GM12878 (cell line): ENCODE measurements at regions not wholly inside any gene's neighbourhood (a gene's known extent, or its start where the extent isn't known, plus 50 kb on each side); places are given as distances from the start of the nearest gene placed in this dataset.

Source experiments
- ATAC-seq: fragments of 200-7000 bp; cut with Tn5 transposase; 3 replicates; pipeline ENCODE4 v1.9.1; 2020; ENCODE audit warnings: mild to moderate bottlenecking, moderate library complexity
- BruUV-seq: library from RNA; stranded (reverse); fragments of 400-500 nt; replicated peaks from 2 replicates; lab custom pipeline; 2021; lab: Mats Ljungman, UMichigan
- CTCF ChIA-PET: fragments of 300-600 bp; sonication (Branson Sonifier 250); formaldehyde crosslinking; extraction: SDS; loops from one replicate; lab custom pipeline; 2021; ENCODE audit warnings: inconsistent platforms; lab: Yijun Ruan, JAX
- POLR2A ChIA-PET: fragments of 350-600 bp; formaldehyde crosslinking; extraction: SDS; loops from one replicate; lab custom pipeline; 2021; ENCODE audit warnings: inconsistent platforms; lab: Charles Lee
- RAD21 ChIA-PET: fragments of 300-600 bp; sonication (Branson Sonifier 250); formaldehyde crosslinking; loops from one replicate; lab custom pipeline; 2023; ENCODE audit warnings: antibody characterized with exemption; ENCODE audit not compliant: unreplicated experiment; lab: Charles Lee
- SMC1A ChIA-PET: fragments of 300-600 bp; sonication (Branson Sonifier 250); formaldehyde crosslinking; loops from one replicate; lab custom pipeline; 2023; ENCODE audit not compliant: unreplicated experiment, uncharacterized antibody; lab: Charles Lee
- DNase-seq: peaks from one replicate; pipeline ENCODE4 v3.0.0-alpha.2; 2011; ENCODE audit warnings: low read depth, low spot score
- FAIRE-seq: peaks from 3 replicates; lab custom pipeline; 2011; peaks lifted over from hg19 to GRCh38; lab: Jason Lieb, UNC
- H2AFZ ChIP-seq: 2 replicates; pipeline ENCODE4 v1.6.0; 2011; ENCODE audit warnings: low read depth, low read length, control low read depth; ENCODE audit not compliant: control insufficient read depth
- H3K27ac ChIP-seq: 2 replicates; pipeline ENCODE4 v1.5.1; 2011; ENCODE audit warnings: control low read depth; ENCODE audit not compliant: control insufficient read depth, insufficient read depth
- H3K27me3 ChIP-seq, 2 experiments: replicated peaks in 1 of 2; 2 replicates each; pipeline versions ENCODE4 v1.6.0 to v1.6.1; 2011; ENCODE audit warnings: low read length in 1 of 2; ENCODE audit not compliant: control insufficient read depth in 2 of 2, insufficient read depth in 2 of 2
- H3K36me3 ChIP-seq, 2 experiments: 2 replicates each; pipeline ENCODE4 v1.5.1; 2011; ENCODE audit warnings: low read length in 1 of 2; ENCODE audit not compliant: control insufficient read depth in 2 of 2, insufficient read depth in 2 of 2
- H3K4me1 ChIP-seq: 2 replicates; pipeline ENCODE4 v1.6.1; 2011; ENCODE audit warnings: mild to moderate bottlenecking, low read length, moderate library complexity, mixed read lengths; ENCODE audit not compliant: control insufficient read depth, insufficient read depth
- H3K4me2 ChIP-seq: 2 replicates; pipeline ENCODE4 v1.6.0; 2011; ENCODE audit warnings: control low read depth; ENCODE audit not compliant: control insufficient read depth, insufficient read depth
- H3K4me3 ChIP-seq: fragments of 200-600 bp; sonication (generic); 2 replicates; pipeline ENCODE4 v1.5.1; 2016
- H3K79me2 ChIP-seq: 2 replicates; pipeline ENCODE4 v1.6.0; 2011; ENCODE audit warnings: low read length; ENCODE audit not compliant: control insufficient read depth, insufficient read depth
- H3K9ac ChIP-seq: 2 replicates; pipeline ENCODE4 v1.8.0; 2011; ENCODE audit warnings: low read length, control low read depth, mixed read lengths; ENCODE audit not compliant: control insufficient read depth, insufficient read depth
- H3K9me3 ChIP-seq: replicated peaks from 3 replicates; pipeline ENCODE4 v1.5.1; 2011; ENCODE audit warnings: mild to moderate bottlenecking, low read length; ENCODE audit not compliant: control insufficient read depth, insufficient read depth
- H4K20me1 ChIP-seq: 2 replicates; pipeline ENCODE4 v1.6.0; 2011; ENCODE audit not compliant: control insufficient read depth, insufficient read depth
- BACH1 ChIP-seq: fragments of 450-650 bp; IDR thresholded peaks from 2 replicates; pipeline ENCODE4 v1.6.1; 2017; ENCODE audit warnings: mild to moderate bottlenecking, borderline replicate concordance
- ESRRA ChIP-seq: IDR thresholded peaks from 2 replicates; pipeline ENCODE4 v1.6.1; 2012; ENCODE audit warnings: mild to moderate bottlenecking, low read length, improper control_type of control experiment
- FOXK2 ChIP-seq: fragments of 450-650 bp; IDR thresholded peaks from 2 replicates; pipeline ENCODE4 v1.6.1; 2017; ENCODE audit warnings: mild to moderate bottlenecking, moderate library complexity
- IKZF1 ChIP-seq: fragments of 450-650 bp; conservative IDR thresholded peaks from 2 replicates; pipeline ENCODE4 v1.6.1; 2017; ENCODE audit warnings: antibody characterized with exemption, mild to moderate bottlenecking
- MEF2A ChIP-seq: IDR thresholded peaks from 2 replicates; pipeline ENCODE4 v1.6.1; 2011; ENCODE audit warnings: low read depth, mild to moderate bottlenecking, low read length, moderate library complexity; ENCODE audit not compliant: insufficient read depth
- MLLT1 ChIP-seq: fragments of 450-650 bp; IDR thresholded peaks from 2 replicates; pipeline ENCODE4 v1.6.1; 2016; ENCODE audit warnings: mild to moderate bottlenecking
- NFXL1 ChIP-seq: fragments of 450-650 bp; IDR thresholded peaks from 2 replicates; pipeline ENCODE4 v1.6.1; 2017; ENCODE audit warnings: antibody characterized with exemption, mild to moderate bottlenecking, borderline replicate concordance
- NRF1 ChIP-seq: conservative IDR thresholded peaks from 2 replicates; pipeline ENCODE4 v1.6.1; 2011; ENCODE audit warnings: mild to moderate bottlenecking, low read depth, low read length, improper control_type of control experiment
- PML ChIP-seq: IDR thresholded peaks from 2 replicates; pipeline ENCODE4 v1.6.1; 2012; ENCODE audit warnings: low read length, inconsistent platforms
- RUNX3 ChIP-seq: IDR thresholded peaks from 2 replicates; pipeline ENCODE4 v1.6.1; 2012; ENCODE audit warnings: low read length, inconsistent platforms
- SMARCA5 ChIP-seq: fragments of 450-650 bp; IDR thresholded peaks from 2 replicates; pipeline ENCODE4 v1.6.1; 2017; ENCODE audit warnings: mild to moderate bottlenecking
- SREBF1 ChIP-seq: IDR thresholded peaks from 2 replicates; pipeline ENCODE4 v1.6.1; 2012; ENCODE audit warnings: mild to moderate bottlenecking, low read length
- SREBF2 ChIP-seq: IDR thresholded peaks from 2 replicates; pipeline ENCODE4 v1.6.1; 2012; ENCODE audit warnings: mild to moderate bottlenecking, low read length
- ZNF217 ChIP-seq: fragments of 450-650 bp; IDR thresholded peaks from 2 replicates; pipeline ENCODE4 v1.6.1; 2017; ENCODE audit warnings: antibody characterized with exemption, mild to moderate bottlenecking
- ZNF687 ChIP-seq: fragments of 450-650 bp; IDR thresholded peaks from 2 replicates; pipeline ENCODE4 v1.6.1; 2017; ENCODE audit warnings: mild to moderate bottlenecking, moderate library complexity
- ZZZ3 ChIP-seq: IDR thresholded peaks from 2 replicates; pipeline ENCODE4 v1.6.1; 2011; ENCODE audit warnings: low read depth; ENCODE audit not compliant: control insufficient read depth, insufficient read length
- WGBS: methylation state at CpG from one replicate; pipeline ENCODE4 v1.1.6; 2016; ENCODE audit warnings: low lambda C conversion rate; ENCODE audit not compliant: insufficient replicate concordance, insufficient coverage; ENCODE audit errors: missing lambda C conversion rate; 5-methylcytosine and 5-hydroxymethylcytosine counted together
- in situ Hi-C: fragments of 300-500 bp; cut with MboI; formaldehyde crosslinking; loops from 9 replicates; pipeline ENCODE4 v1.14.3; 2018; ENCODE audit warnings: mixed read lengths
- intact Hi-C: fragments of 100-400 bp; cut with micrococcal nuclease; formaldehyde crosslinking; loops from one replicate; pipeline ENCODE4 v1.14.2; 2022; ENCODE audit not compliant: unreplicated experiment

- H3K4me3 ChIP-seq, result no peak overlapping the region
- WGBS, result 37% methylated on average over 3 of the region's 3 CpGs
- no peak for DNase-seq
- TF ChIP-seq SREBF1 (no peak), IKZF1 (no peak), NFXL1 (no peak), ZNF217 (no peak), BACH1 (no peak), SMARCA5 (no peak), MEF2A (no peak), NRF1 (no peak)
- no peaks in the 10 kb centered on the region for H3K9me3 ChIP-seq
- no peaks in the 10 kb centered on the region for H3K79me2 ChIP-seq
- ChIA-PET CTCF (no interaction called here), POLR2A (no interaction called here), RAD21 (no interaction called here), SMC1A (no interaction called here)
- no peaks in the 10 kb centered on the region for H3K36me3 ChIP-seq
- H3K27me3 ChIP-seq, result no peaks in the 10 kb centered on the region
- H4K20me1 ChIP-seq, result no peaks in the 10 kb centered on the region
- H3K27ac ChIP-seq, result no peak overlapping the region
- ATAC-seq, result no peak
- H3K4me1 ChIP-seq, result no peaks in the 10 kb centered on the region
- no peak overlapping the region for H3K4me2 ChIP-seq
- intact Hi-C loops (no loop called here), in situ Hi-C loops (no loop called here)
- no TSS peak for BruUV-seq
- no peak overlapping the region for H2AFZ ChIP-seq
- no peak for FAIRE-seq
- H3K9ac ChIP-seq, result no peak overlapping the region
Measured at GRCh38 chr11:100442017-100442416, 245.1 kb upstream of the ARHGAP42 start.

DNA sequence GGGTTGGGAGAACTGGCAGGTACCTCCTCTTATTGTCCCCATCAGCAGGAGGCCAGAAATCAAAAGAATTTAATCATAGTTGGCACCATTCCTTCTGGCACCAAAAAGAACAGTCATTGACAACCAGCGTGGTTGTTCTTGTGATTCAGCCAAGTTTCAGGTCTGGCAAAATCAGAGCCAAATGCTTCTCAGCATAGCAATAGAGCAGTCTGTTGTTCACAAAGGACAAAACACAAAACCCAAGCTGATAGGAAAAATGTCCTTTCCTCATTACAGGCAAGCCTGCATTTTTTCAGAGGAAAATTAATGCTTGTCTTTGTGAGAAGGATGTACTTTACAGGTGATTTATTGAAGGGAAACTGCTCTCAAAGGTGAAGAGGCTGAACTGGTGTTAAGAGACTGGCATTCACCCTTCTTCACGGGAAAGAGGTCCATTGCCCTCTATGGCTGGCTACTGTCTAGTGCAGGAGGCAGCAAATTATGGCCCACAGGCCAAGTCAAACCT, 241.8 kb upstream of the ARHGAP42 start:
- Histone ChIP-seq H3K27ac (no peak overlapping the region), H3K4me3 (no peak overlapping the region), H3K27me3 (no peaks in the 10 kb centered on the region), H2AFZ (no peak overlapping the region), H3K79me2 (no peaks in the 10 kb centered on the region), H3K9me3 (no peaks in the 10 kb centered on the region), H3K36me3 (no peaks in the 10 kb centered on the region), H3K4me2 (no peak overlapping the region), H3K4me1 (no peaks in the 10 kb centered on the region), H3K9ac (no peak overlapping the region), H4K20me1 (no peaks in the 10 kb centered on the region)
- intact Hi-C loops, result no loop called here
- 3% methylated on average over 2 of the region's 2 CpGs for WGBS
- FAIRE-seq (no peak), ATAC-seq (no peak), DNase-seq (no peak)
- ChIA-PET POLR2A (no interaction called here), RAD21 (no interaction called here), CTCF (interaction anchor here (0.7 to 1.4 kb wide), 2 partner anchors 10 to 1824 kb away, joined by 3 read pairs; no protein-coding TSS in a partner anchor), SMC1A (no interaction called here)
- in situ Hi-C loops, result no loop called here
- BruUV-seq, result no TSS peak
- no peak for TF ChIP-seq MLLT1
- TF ChIP-seq SREBF2, result no peak
- no peak for TF ChIP-seq RUNX3
- no peak for TF ChIP-seq ESRRA
- TF ChIP-seq PML, result no peak
- no peak for TF ChIP-seq ZNF687
- no peak for TF ChIP-seq ZZZ3
- no peak for TF ChIP-seq FOXK2
